HepG2 (cell line): ENCODE measurements at regions not wholly inside any gene's neighbourhood (a gene's known extent, or its start where the extent isn't known, plus 50 kb on each side); places are given as distances from the start of the nearest gene placed in this dataset.

Source experiments
- HES4 ChIP-seq: sonication (generic); formaldehyde crosslinking; IDR thresholded peaks from 2 replicates; pipeline ENCODE4 v1.9.0; 2021; ENCODE audit warnings: mild to moderate bottlenecking, missing genetic modification reagents, borderline replicate concordance
- PCBP2 ChIP-seq: fragments of 200-400 bp; formaldehyde crosslinking; optimal IDR thresholded peaks from 2 replicates; pipeline ENCODE3; 2018; ENCODE audit warnings: low read length, low read depth; ENCODE audit not compliant: poor library complexity, severe bottlenecking
- PHF21A ChIP-seq: sonication (generic); formaldehyde crosslinking; IDR thresholded peaks from 2 replicates; pipeline ENCODE4 v1.5.0; 2020; ENCODE audit warnings: mild to moderate bottlenecking, missing genetic modification reagents
- SIX4 ChIP-seq: sonication (generic); formaldehyde crosslinking; IDR thresholded peaks from 2 replicates; pipeline ENCODE4 v1.4.0; 2020; ENCODE audit warnings: missing genetic modification reagents
- SMARCC2 ChIP-seq: fragments of 450-650 bp; IDR thresholded peaks from 2 replicates; pipeline ENCODE4 v1.6.1; 2017; ENCODE audit warnings: antibody characterized with exemption, mild to moderate bottlenecking
- SRSF1 ChIP-seq: fragments of 200-400 bp; formaldehyde crosslinking; optimal IDR thresholded peaks from 2 replicates; pipeline ENCODE3; 2017; ENCODE audit warnings: mild to moderate bottlenecking, low read depth, low read length, moderate library complexity
- TEAD3 ChIP-seq: optimal IDR thresholded peaks from 2 replicates; pipeline ENCODE3; 2016; ENCODE audit warnings: borderline replicate concordance
- ZNF180 ChIP-seq: sonication (generic); formaldehyde crosslinking; IDR thresholded peaks from 2 replicates; pipeline ENCODE4 v1.4.0; 2020; ENCODE audit warnings: low read depth, missing genetic modification reagents, borderline replicate concordance
- ZNF225 ChIP-seq: sonication (generic); formaldehyde crosslinking; IDR thresholded peaks from 2 replicates; pipeline ENCODE4 v1.4.0; 2020; ENCODE audit warnings: mild to moderate bottlenecking, missing genetic modification reagents
- ZNF564 ChIP-seq: sonication (generic); formaldehyde crosslinking; IDR thresholded peaks from 2 replicates; pipeline ENCODE4 v1.8.1; 2023; ENCODE audit warnings: mild to moderate bottlenecking, missing genetic modification reagents
- ZNF570 ChIP-seq: sonication (generic); formaldehyde crosslinking; IDR thresholded peaks from 2 replicates; pipeline ENCODE4 v1.4.0; 2020; ENCODE audit warnings: mild to moderate bottlenecking, missing genetic modification reagents, borderline replicate concordance
- ZNF629 ChIP-seq: sonication (generic); formaldehyde crosslinking; conservative IDR thresholded peaks from 2 replicates; pipeline ENCODE4 v1.5.0; 2020; ENCODE audit warnings: missing genetic modification reagents
- ZNF678 ChIP-seq: sonication (generic); formaldehyde crosslinking; IDR thresholded peaks from 2 replicates; pipeline ENCODE4 v1.4.0; 2020; ENCODE audit warnings: mild to moderate bottlenecking, missing genetic modification reagents
- ZNF776 ChIP-seq: sonication (generic); formaldehyde crosslinking; IDR thresholded peaks from 2 replicates; pipeline ENCODE4 v1.4.0; 2020; ENCODE audit warnings: mild to moderate bottlenecking, missing genetic modification reagents
- TF ChIP-seq, protein P1 (sequence below): sonication (generic); formaldehyde crosslinking; conservative IDR thresholded peaks from 2 replicates; pipeline ENCODE4 v1.8.0; 2022; ENCODE audit warnings: missing genetic modification reagents
- TF ChIP-seq, protein P2 (sequence below): sonication (generic); formaldehyde crosslinking; IDR thresholded peaks from 2 replicates; pipeline ENCODE4 v1.4.0; 2020; ENCODE audit warnings: mild to moderate bottlenecking, missing genetic modification reagents
- TF ChIP-seq, protein P3 (sequence below): sonication (generic); formaldehyde crosslinking; IDR thresholded peaks from 2 replicates; pipeline ENCODE4 v1.5.0; 2020; ENCODE audit warnings: missing genetic modification reagents, mild to moderate bottlenecking, borderline replicate concordance
- TF ChIP-seq, protein P4 (sequence below): sonication (generic); formaldehyde crosslinking; IDR thresholded peaks from 2 replicates; pipeline ENCODE4 v1.5.1; 2020; ENCODE audit warnings: mild to moderate bottlenecking, missing genetic modification reagents, moderate library complexity
- TF ChIP-seq, protein P5 (sequence below): sonication (generic); formaldehyde crosslinking; IDR thresholded peaks from 2 replicates; pipeline ENCODE4 v1.4.0; 2020; ENCODE audit warnings: mild to moderate bottlenecking, missing genetic modification reagents

DNA sequence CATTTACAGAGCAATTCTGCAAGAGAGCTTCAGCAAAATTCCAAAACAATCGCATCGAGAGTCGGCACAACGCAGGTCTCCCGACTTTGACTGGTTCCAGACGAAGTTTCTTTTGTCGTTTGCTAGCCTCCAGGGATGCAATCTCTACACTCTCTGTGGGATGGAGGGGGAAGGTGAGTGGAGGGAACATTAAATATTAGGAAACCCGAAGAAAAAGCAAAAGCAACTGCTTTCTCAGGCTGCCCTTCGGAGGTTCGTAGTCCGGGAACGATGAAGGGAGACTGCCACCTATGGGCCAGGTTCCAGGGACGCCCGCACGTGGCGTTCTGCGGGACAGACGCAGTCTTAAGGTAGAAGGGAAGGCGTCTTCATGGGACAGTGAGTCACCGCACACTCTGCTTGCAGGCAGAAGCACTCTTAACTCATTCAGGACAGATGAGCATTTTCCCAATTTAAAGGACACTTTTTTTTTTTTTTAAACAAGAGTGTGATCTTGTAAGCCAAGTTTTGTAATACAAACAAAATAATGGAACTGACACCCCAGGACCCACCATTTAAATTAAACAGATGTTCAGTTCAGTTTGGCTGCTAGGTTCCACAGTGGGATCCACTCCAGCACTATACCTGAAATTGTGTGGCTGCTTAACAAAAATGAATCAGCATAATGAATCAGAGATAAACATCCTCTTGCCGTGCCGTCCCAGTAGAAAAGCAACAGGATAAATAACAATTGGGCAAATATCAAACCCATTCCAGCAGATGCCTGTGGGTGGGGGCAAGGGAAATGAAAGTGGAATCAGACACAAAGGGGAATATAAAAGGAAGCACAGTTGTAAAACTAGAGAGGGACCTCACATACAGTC, 65.8 kb upstream of the ARMC2 start (continued):
- TF ChIP-seq, protein P1, sequence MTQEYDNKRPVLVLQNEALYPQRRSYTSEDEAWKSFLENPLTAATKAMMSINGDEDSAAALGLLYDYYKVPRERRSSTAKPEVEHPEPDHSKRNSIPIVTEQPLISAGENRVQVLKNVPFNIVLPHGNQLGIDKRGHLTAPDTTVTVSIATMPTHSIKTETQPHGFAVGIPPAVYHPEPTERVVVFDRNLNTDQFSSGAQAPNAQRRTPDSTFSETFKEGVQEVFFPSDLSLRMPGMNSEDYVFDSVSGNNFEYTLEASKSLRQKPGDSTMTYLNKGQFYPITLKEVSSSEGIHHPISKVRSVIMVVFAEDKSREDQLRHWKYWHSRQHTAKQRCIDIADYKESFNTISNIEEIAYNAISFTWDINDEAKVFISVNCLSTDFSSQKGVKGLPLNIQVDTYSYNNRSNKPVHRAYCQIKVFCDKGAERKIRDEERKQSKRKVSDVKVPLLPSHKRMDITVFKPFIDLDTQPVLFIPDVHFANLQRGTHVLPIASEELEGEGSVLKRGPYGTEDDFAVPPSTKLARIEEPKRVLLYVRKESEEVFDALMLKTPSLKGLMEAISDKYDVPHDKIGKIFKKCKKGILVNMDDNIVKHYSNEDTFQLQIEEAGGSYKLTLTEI (CRISPR knock-in tag): no peak
- TF ChIP-seq ZNF570 (CRISPR knock-in tag): no peak
- TF ChIP-seq SMARCC2: no peak
- TF ChIP-seq PHF21A (CRISPR knock-in tag): peak; percentile 64; the same call in 1 of the 2 replicates
- TF ChIP-seq, protein P2, sequence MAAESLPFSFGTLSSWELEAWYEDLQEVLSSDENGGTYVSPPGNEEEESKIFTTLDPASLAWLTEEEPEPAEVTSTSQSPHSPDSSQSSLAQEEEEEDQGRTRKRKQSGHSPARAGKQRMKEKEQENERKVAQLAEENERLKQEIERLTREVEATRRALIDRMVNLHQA (CRISPR knock-in tag): no peak
- no peak for TF ChIP-seq PCBP2
- TF ChIP-seq, protein P3, sequence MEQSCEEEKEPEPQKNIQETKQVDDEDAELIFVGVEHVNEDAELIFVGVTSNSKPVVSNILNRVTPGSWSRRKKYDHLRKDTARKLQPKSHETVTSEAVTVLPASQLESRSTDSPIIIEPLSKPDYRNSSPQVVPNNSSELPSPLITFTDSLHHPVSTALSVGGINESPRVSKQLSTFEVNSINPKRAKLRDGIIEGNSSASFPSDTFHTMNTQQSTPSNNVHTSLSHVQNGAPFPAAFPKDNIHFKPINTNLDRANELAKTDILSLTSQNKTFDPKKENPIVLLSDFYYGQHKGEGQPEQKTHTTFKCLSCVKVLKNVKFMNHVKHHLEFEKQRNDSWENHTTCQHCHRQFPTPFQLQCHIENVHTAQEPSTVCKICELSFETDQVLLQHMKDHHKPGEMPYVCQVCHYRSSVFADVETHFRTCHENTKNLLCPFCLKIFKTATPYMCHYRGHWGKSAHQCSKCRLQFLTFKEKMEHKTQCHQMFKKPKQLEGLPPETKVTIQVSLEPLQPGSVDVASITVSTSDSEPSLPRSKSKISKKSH (CRISPR knock-in tag): no peak
- TF ChIP-seq ZNF564 (CRISPR knock-in tag): no peak
- TF ChIP-seq, protein P4, sequence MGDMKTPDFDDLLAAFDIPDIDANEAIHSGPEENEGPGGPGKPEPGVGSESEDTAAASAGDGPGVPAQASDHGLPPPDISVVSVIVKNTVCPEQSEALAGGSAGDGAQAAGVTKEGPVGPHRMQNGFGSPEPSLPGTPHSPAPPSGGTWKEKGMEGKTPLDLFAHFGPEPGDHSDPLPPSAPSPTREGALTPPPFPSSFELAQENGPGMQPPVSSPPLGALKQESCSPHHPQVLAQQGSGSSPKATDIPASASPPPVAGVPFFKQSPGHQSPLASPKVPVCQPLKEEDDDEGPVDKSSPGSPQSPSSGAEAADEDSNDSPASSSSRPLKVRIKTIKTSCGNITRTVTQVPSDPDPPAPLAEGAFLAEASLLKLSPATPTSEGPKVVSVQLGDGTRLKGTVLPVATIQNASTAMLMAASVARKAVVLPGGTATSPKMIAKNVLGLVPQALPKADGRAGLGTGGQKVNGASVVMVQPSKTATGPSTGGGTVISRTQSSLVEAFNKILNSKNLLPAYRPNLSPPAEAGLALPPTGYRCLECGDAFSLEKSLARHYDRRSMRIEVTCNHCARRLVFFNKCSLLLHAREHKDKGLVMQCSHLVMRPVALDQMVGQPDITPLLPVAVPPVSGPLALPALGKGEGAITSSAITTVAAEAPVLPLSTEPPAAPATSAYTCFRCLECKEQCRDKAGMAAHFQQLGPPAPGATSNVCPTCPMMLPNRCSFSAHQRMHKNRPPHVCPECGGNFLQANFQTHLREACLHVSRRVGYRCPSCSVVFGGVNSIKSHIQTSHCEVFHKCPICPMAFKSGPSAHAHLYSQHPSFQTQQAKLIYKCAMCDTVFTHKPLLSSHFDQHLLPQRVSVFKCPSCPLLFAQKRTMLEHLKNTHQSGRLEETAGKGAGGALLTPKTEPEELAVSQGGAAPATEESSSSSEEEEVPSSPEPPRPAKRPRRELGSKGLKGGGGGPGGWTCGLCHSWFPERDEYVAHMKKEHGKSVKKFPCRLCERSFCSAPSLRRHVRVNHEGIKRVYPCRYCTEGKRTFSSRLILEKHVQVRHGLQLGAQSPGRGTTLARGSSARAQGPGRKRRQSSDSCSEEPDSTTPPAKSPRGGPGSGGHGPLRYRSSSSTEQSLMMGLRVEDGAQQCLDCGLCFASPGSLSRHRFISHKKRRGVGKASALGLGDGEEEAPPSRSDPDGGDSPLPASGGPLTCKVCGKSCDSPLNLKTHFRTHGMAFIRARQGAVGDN (CRISPR knock-in tag): peak; percentile 47
- no peak for TF ChIP-seq ZNF678 (CRISPR knock-in tag)
- no peak for TF ChIP-seq HES4 (CRISPR knock-in tag)
- TF ChIP-seq, protein P5, sequence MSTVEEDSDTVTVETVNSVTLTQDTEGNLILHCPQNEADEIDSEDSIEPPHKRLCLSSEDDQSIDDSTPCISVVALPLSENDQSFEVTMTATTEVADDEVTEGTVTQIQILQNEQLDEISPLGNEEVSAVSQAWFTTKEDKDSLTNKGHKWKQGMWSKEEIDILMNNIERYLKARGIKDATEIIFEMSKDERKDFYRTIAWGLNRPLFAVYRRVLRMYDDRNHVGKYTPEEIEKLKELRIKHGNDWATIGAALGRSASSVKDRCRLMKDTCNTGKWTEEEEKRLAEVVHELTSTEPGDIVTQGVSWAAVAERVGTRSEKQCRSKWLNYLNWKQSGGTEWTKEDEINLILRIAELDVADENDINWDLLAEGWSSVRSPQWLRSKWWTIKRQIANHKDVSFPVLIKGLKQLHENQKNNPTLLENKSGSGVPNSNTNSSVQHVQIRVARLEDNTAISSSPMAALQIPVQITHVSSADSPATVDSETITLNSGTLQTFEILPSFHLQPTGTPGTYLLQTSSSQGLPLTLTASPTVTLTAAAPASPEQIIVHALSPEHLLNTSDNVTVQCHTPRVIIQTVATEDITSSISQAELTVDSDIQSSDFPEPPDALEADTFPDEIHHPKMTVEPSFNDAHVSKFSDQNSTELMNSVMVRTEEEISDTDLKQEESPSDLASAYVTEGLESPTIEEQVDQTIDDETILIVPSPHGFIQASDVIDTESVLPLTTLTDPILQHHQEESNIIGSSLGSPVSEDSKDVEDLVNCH: no peak
- TF ChIP-seq ZNF180 (CRISPR knock-in tag): no peak
- TF ChIP-seq SRSF1: no peak
- no peak for TF ChIP-seq SIX4
- 0 out of 2 replicates have a peak, but pooled peaks have one; percentile 53 for TF ChIP-seq ZNF225 (CRISPR knock-in tag)
- TF ChIP-seq ZNF629 (CRISPR knock-in tag): no peak
- TF ChIP-seq TEAD3 (CRISPR knock-in tag): peak; percentile 35
- no peak for TF ChIP-seq ZNF776 (CRISPR knock-in tag)
